ENCODE measurements at regions not wholly inside any gene's neighbourhood (a gene's known extent, or its start where the extent isn't known, plus 50 kb on each side); places are given as distances from the start of the nearest gene placed in this dataset.

GRCh38 chr5:1745796-1746370 is 53.8 kb downstream of the MRPL36 start:
- Histone ChIP-seq H3K9me3 (peaks cover 0 to 21% (median 6%) of the 10 kb centered on the region in 8 donors), H3K27ac (no peak overlapping the region), H3K27me3 (replicated peaks in 1 of 7) (peaks cover 0 to 51% (median 0%) of the 10 kb centered on the region in 7 donors), H3K4me3 (no peak overlapping the region), H3K4me1 (no peaks in the 10 kb centered on the region), H3K36me3 (no peaks in the 10 kb centered on the region)
- 76 to 90% (median 83%) methylated on average over 16 to 29 of the region's 29 CpGs for WGBS, 5 donors
- no peak for TF ChIP-seq CTCF (IDR thresholded peaks at IDR 0.05 in 8 of 11, conservative IDR thresholded peaks at IDR 0.05 in 3 of 11)
- TF ChIP-seq POLR2A (IDR thresholded peaks at IDR 0.05) = no peak
- no peak for TF ChIP-seq POLR2AphosphoS5 (IDR thresholded peaks at IDR 0.05)
- peak; percentile 47 for DNase-seq
- intact Hi-C loops (cut with DNase I; ENCODE audit: low total_unique reads) = loop anchor here (10.0 kb wide), 1 partner anchor 279 kb away; no protein-coding TSS in a partner anchor

DNA sequence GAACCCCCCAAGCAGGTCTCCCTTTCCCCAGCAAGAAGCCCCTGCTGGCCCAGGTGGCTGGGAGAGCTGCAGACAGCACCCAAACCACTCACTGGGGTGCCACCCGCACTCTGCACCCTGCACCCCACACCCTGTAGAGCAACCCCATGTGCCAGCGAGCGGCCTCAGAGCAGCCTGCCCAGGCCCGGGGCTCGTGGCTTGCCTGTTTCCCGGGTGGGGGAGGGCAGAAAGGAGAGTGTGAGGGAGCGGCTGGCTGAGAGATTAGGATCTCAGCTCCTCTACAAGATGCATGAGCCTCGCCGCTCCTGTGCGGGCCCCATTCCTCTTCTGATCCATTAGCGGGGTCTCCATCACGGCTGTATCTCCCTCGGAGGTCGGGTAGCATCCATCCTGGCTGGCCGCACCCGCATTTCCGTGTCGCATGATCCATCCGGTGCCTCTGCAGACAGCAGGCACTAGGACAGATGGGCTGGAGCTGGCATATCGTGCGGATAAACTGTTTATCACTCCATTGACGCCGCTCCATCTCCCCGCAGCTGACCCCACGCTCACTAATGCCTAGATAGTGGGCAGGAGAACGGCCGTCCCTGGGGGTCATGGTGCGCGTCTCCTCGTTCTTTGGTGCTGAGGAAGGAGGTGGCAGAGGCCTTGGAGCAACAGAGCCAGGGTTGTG is 54.4 kb downstream of the MRPL36 start:
- 77 to 83% (median 79%) methylated on average over 28 to 30 of the region's 30 CpGs for WGBS, 5 donors
- peak; percentile 59 for DNase-seq

DNA sequence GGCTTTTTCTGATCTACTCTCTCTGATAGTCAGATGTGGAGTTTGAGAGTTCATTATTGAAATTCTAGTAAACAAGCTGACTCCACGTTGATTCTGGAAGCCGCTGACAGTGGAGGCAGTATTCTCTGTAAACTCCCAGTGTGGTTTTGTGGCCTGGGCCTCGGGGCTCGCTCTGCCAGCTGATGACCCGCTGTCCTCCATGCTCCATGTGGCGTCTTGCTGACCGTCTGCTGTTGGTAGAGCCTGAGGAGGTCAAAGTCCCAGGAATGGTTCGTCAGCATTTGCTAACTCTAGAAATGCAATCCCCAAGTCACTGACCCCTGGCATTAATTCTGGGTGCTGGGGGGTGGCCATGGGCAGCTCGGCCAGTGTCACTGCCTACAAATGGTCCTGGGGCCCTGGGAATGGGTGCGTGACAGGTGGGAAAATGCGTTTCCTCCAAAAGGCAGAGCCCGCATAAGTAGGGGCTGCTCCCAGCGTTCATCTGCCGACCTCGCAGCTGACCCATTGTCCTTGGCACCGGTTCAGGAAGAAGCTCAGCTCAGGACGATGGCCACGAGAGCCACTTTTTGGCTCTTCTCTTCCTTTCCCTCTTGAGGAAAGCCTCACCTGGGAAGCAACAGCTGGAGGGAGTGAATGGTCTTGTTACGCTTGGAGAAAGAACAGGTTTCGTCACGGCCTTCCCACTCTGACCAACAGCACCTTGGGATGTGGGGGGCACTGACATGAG is 55.1 kb downstream of the MRPL36 start:
- no peaks in the 10 kb centered on the region for H3K4me1 ChIP-seq
- H3K4me3 ChIP-seq = no peak overlapping the region
- intact Hi-C loops (cut with DNase I; ENCODE audit: low total_unique reads) = loop anchor here (10.0 kb wide), 1 partner anchor 280 kb away; no protein-coding TSS in a partner anchor
- DNase-seq = peak; percentile 49
- WGBS, 5 donors = 80 to 86% (median 83%) methylated on average over 21 of the region's 21 CpGs
- no peak overlapping the region for H3K27ac ChIP-seq
- peaks cover 0 to 46% (median 0%) of the 10 kb centered on the region in 7 donors for H3K27me3 ChIP-seq (replicated peaks in 1 of 7)
- H3K9me3 ChIP-seq = peaks cover 0 to 33% (median 19%) of the 10 kb centered on the region in 8 donors
- TF ChIP-seq POLR2AphosphoS5 (IDR thresholded peaks at IDR 0.05) = no peak
- TF ChIP-seq CTCF (IDR thresholded peaks at IDR 0.05 in 8 of 11, conservative IDR thresholded peaks at IDR 0.05 in 3 of 11) = no peak
- H3K36me3 ChIP-seq = no peaks in the 10 kb centered on the region

More for the DNA sequence above, 54.4 kb downstream of the MRPL36 start:
- Histone ChIP-seq H3K36me3 (no peaks in the 10 kb centered on the region), H3K4me1 (no peaks in the 10 kb centered on the region), H3K27me3 (replicated peaks in 1 of 7) (peaks cover 0 to 46% (median 0%) of the 10 kb centered on the region in 7 donors), H3K27ac (no peak overlapping the region), H3K4me3 (no peak overlapping the region), H3K9me3 (peaks cover 0 to 26% (median 12%) of the 10 kb centered on the region in 8 donors)
- intact Hi-C loops (cut with DNase I; ENCODE audit: low total_unique reads) = loop anchor here (10.0 kb wide), 1 partner anchor 280 kb away; no protein-coding TSS in a partner anchor
- no peak for TF ChIP-seq CTCF (IDR thresholded peaks at IDR 0.05 in 8 of 11, conservative IDR thresholded peaks at IDR 0.05 in 3 of 11)
- TF ChIP-seq POLR2AphosphoS5 (IDR thresholded peaks at IDR 0.05) = no peak

- peak; percentile 31 for DNase-seq
- Histone ChIP-seq H3K4me3 (no peak overlapping the region), H3K36me3 (no peaks in the 10 kb centered on the region), H3K27ac (no peak overlapping the region), H3K4me1 (no peaks in the 10 kb centered on the region), H3K9me3 (peaks cover 0 to 38% (median 22%) of the 10 kb centered on the region in 8 donors), H3K27me3 (replicated peaks in 1 of 7) (peaks cover 0 to 46% (median 0%) of the 10 kb centered on the region in 7 donors)
- intact Hi-C loops (cut with DNase I; ENCODE audit: low total_unique reads) = loop anchor here (10.0 kb wide), 1 partner anchor 281 kb away; no protein-coding TSS in a partner anchor
- 52 to 74% (median 69%) methylated on average over 5 of the region's 5 CpGs for WGBS, 5 donors
- no peak for TF ChIP-seq CTCF (IDR thresholded peaks at IDR 0.05 in 8 of 11, conservative IDR thresholded peaks at IDR 0.05 in 3 of 11)
- no peak for TF ChIP-seq POLR2A (IDR thresholded peaks at IDR 0.05)
- no peak for TF ChIP-seq POLR2AphosphoS5 (IDR thresholded peaks at IDR 0.05)
Observed at GRCh38 chr5:1743769-1744085, 55.9 kb downstream of the MRPL36 start.

Measured in spleen (tissue), 11 donors.